NCI-H510A treated with DMSO at 0.1 percent for 48 hours (cell line): ENCODE measurements at regions not wholly inside any gene's neighbourhood (a gene's known extent, or its start where the extent isn't known, plus 50 kb on each side); places are given as distances from the start of the nearest gene placed in this dataset.

ENCODE experiments used
- DNase-seq: peaks from one replicate; lab custom pipeline; 2025; lab: John Stamatoyannopoulos, UW

GRCh38 chr13:84961023-84961422 is 838.2 kb downstream of the SLITRK6 start:
- no peak for DNase-seq

- DNase-seq, result no peak
Measured at GRCh38 chr13:84959818-84960217, 839.4 kb downstream of the SLITRK6 start.

GRCh38 chr13:84954636-84955035 is 844.6 kb downstream of the SLITRK6 start:
- no peak for DNase-seq

- no peak for DNase-seq
Measured at GRCh38 chr13:84951128-84951527, 848.1 kb downstream of the SLITRK6 start.

- no peak for DNase-seq
Measured at GRCh38 chr13:84946192-84946591, 853.0 kb downstream of the SLITRK6 start.

GRCh38 chr13:84940798-84941197 is 858.4 kb downstream of the SLITRK6 start:
- DNase-seq, result no peak

- DNase-seq, result no peak
Measured at GRCh38 chr13:84940167-84940566, 859.1 kb downstream of the SLITRK6 start.

- DNase-seq, result no peak
Measured at GRCh38 chr13:84934911-84935310, 864.3 kb downstream of the SLITRK6 start.

- no peak for DNase-seq
Measured at GRCh38 chr13:84933797-84934196, 865.4 kb downstream of the SLITRK6 start.

GRCh38 chr13:84931264-84931663 is 868.0 kb downstream of the SLITRK6 start:
- DNase-seq, result no peak

GRCh38 chr13:84927442-84928169 is 871.6 kb downstream of the SLITRK6 start:
- no peak for DNase-seq

GRCh38 chr13:84925443-84925842 is 873.8 kb downstream of the SLITRK6 start:
- DNase-seq, result no peak

- no peak for DNase-seq
Measured at GRCh38 chr13:84923831-84924230, 875.4 kb downstream of the SLITRK6 start.

- DNase-seq, result peak; percentile 71
Measured at GRCh38 chr13:84917252-84917878, 881.9 kb downstream of the SLITRK6 start.

GRCh38 chr13:84912720-84913119 is 886.5 kb downstream of the SLITRK6 start:
- no peak for DNase-seq

- DNase-seq, result no peak
Measured at GRCh38 chr13:84910423-84910822, 888.8 kb downstream of the SLITRK6 start.

- no peak for DNase-seq
Measured at GRCh38 chr13:84903391-84903790, 895.8 kb downstream of the SLITRK6 start.

GRCh38 chr13:84902243-84902642 is 897.0 kb downstream of the SLITRK6 start:
- peak; percentile 15 for DNase-seq

- peak; percentile 60 for DNase-seq
Measured at GRCh38 chr13:84896128-84896527, 903.1 kb downstream of the SLITRK6 start.

GRCh38 chr13:84894749-84895148 is 904.5 kb downstream of the SLITRK6 start:
- DNase-seq, result no peak

- DNase-seq, result no peak
Measured at GRCh38 chr13:84885868-84886267, 913.4 kb downstream of the SLITRK6 start.

- DNase-seq, result no peak
Measured at GRCh38 chr13:84873951-84874350, 925.3 kb downstream of the SLITRK6 start.

GRCh38 chr13:84870190-84870589 is 929.0 kb downstream of the SLITRK6 start:
- no peak for DNase-seq

- no peak for DNase-seq
Measured at GRCh38 chr13:84867246-84867645, 932.0 kb downstream of the SLITRK6 start.
